ENCODE measurements at regions not wholly inside any gene's neighbourhood (a gene's known extent, or its start where the extent isn't known, plus 50 kb on each side); places are given as distances from the start of the nearest gene placed in this dataset.
"Not testable (repeated sequence)": the region's sequence is repeated elsewhere in the genome, so short reads cannot be mapped to it uniquely, and the experiment has no call there.

- no peak for DNase-seq (ENCODE audit: low read depth)
Measured at GRCh38 chr3:59502806-59503205, 453.0 kb upstream of the CFAP20DC start.

DNA sequence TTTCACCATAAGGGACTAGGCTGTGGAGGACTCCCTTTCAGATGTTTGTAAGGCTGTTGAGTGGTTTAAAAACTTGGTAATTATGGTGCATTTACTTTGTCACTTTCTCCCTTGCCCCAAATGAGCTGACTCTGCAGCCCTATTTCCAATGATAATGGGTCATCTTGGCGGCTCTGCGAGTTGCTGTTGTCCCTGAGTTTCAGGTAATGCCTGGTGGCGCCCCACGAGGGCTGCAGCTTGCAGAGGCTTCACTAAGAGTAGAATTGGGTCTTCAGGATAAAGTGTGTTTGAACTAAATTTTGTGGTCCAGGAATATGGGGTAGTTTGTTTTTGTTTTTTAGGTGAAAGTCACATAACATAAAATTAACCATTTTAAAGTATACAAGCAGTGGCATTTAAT, 450.1 kb upstream of the CFAP20DC start:
- no peak for DNase-seq (ENCODE audit: low read depth)

DNA sequence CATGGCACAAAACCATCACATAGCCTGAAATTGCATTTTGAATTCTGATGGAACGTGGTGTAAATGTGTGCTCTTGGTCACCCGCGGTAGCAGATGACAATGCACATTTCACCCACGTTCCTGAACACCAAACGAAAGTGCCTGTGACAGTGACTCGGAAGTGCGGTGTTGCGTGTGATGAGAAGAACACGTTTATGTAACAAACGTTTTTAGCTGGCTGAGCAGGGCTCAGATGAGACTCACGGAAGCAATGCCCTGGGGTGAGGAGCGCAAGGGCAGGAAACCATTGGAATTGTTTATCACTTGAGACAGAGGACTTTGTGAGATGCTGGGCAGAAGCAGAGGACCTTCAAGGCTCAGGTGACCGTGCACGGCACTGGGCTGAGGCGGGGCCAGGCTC, 449.2 kb upstream of the CFAP20DC start:
- DNase-seq (ENCODE audit: low read depth) = no peak

DNA sequence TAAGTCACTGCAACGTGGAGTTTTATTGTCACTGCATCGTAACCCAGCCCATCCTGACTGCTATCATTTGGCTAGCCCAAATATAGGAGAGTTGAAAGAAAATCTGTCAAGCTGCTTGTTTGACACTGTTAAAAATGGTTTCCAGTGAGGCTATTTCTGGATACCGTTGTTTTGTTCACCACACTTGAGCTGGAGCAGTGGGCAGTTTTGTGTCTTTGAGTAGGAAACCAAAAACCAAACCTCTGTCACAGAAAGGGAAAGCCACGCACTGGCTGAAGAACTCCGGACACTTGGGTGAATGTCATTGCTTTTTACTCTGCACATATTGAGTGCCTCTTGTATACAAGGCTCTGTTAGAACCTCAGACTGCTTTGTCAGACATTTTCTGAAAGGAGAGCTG, 446.4 kb upstream of the CFAP20DC start:
- no peak for DNase-seq (ENCODE audit: low read depth)

GRCh38 chr3:59494969-59495368, 445.1 kb upstream of the CFAP20DC start:
- not testable (repeated sequence) for DNase-seq (ENCODE audit: low read depth)

DNA sequence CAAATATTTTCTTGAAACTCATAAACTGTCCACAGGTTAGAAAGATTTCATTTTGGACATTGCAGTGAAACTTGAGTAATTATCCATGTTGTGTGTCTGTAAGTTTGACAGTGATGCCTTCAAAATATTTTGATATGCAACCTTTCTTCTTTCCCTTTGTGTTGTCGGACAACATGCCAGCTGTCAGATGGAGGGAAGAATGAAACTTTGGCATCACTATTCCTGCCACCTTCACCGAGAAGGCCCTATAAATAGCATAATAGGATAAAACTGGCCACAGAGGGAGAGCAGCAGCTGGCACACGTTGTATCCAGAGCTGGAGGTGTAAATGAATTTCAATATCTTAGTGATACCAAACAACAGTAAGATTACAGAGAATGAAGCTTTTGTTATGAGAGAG, 436.7 kb upstream of the CFAP20DC start:
- DNase-seq (ENCODE audit: low read depth) = no peak

- no peak for DNase-seq (ENCODE audit: low read depth)
Measured at GRCh38 chr3:59483191-59483590, 433.4 kb upstream of the CFAP20DC start.

DNA sequence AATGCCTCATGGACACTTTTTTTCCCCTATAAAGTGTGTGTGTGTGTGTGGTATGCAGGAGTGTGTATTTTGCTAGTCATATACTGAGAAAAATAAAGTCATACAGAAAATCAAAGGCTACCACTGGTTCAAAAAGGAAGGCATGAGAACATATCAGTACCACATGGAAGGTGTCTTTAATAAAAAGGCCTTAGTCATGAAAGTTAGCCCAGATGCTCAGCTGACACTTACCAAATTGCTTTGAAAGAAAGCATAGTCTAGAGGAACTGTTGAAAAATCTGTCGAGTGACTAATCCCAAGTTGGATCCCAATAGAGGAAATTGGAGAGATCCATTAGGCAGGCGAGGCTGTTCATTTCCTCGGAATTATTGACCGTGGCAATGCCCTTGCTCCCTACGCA, 432.9 kb upstream of the CFAP20DC start:
- no peak for DNase-seq (ENCODE audit: low read depth)

- no peak for DNase-seq (ENCODE audit: low read depth)
Measured at GRCh38 chr3:59481776-59482400, 432.1 kb upstream of the CFAP20DC start.

GRCh38 chr3:59480486-59480995, 430.7 kb upstream of the CFAP20DC start:
- no peak for DNase-seq (ENCODE audit: low read depth)

DNA sequence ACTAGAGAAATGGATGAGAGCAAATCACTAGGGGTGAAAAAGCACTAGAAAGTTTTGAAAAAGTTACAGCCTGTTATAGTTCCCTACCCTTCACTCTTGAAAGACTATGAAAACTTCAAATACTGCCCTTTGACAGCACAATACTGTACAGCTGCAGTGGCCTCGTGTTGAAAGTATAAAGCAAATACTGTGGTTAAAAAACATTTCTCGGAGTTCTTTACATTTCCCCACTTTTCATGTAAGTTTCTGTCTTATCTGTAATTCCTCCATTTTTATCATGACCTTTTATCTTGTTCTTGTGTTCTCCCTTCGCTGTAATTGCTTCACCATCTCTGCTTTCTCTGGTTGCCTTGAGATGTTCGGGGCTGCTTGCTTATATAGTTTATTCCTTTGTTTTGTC, 423.8 kb upstream of the CFAP20DC start:
- DNase-seq (ENCODE audit: low read depth) = no peak

DNA sequence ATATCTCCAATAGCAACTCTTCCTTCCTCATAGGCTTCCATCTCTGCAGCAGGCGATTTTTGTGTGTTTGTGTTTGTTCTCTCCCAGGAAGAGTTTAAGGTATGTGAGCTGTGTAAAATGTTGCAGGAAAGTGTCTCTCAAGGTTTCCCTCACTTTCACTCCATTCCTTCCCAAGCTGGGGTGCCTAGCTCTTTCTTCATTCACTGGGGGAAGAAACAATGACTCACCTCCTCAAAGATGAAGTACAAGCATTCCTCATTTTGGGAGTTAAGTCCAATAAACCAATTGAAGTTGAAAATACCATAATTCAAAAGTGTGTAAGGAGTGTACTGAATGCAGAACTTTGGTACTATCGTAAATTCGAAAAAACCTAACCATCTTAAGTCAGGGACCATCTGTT, 422.7 kb upstream of the CFAP20DC start:
- no peak for DNase-seq (ENCODE audit: low read depth)

DNA sequence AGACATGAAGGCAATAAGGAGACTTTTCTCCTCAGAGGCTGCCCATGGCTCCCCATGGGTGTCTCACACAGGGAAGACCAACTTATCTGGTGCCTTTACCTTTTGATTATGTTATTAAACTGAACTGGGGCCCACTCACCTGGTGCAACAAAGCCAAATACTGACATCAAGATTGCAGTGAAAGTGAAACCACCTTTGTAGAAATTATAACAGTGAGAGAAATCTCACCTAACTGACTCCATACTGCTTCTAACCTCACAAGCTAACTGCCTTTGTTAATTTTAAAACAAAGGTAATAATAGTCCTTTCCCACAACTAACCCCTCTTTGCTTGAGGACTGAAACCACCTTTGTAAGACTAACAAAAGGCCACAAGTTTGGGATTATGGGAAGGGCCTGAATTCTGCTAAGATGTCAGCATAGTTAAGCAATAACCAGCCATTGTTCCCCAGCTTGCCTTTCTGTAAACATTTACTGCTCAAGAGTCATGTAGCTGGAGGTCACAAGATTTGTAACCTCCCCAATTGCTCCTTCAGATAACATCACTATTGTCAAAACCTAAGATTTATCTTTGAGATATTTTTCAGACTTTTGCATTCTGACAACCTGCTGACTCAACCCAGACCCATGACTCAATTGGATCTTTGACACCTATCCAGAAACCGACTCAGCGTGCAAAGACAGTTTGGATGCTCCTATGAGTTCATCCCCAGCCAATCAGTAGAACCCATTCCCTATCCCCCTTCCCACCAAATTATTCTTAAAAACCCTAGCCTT, 420.3 kb upstream of the CFAP20DC start:
- no peak for DNase-seq (ENCODE audit: low read depth)

DNA sequence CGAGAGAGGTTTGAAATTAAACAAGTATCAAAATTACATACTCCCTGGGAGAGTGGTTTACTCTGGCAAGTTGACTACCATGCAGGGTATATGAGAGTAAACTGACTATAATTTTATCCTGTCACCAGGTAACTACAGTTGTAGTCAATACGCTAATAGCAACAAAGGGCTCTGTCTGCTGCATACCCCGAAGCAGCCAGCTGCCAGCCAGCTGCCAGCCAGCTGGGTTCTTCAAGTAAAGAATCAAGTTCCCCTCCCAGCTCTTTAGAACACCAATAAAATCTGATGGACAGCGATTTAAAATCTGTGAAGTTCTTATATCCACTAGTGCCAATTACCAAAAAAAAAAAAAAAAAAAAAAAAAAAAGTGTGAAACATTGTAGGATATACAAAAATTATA, 417.7 kb upstream of the CFAP20DC start:
- no peak for DNase-seq (ENCODE audit: low read depth)

DNA sequence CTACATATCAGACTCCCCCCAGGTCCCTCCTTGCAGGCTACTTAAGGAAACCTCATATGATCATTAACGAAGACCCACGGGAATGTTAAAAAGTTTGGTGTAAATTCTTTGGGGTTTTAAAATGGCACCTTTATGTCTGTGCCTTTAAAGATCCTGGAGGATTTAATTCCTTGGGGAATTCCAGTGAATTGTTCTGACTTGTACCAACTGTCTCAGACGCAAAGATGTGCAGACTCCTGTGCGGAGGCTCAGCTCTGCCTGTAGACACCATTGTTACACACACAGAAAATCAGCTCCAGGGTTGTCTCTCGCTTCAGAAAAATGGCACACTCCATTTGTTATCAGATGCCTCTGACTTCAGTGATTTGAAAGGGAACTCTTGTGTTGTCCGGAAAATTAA, 414.4 kb upstream of the CFAP20DC start:
- DNase-seq (ENCODE audit: low read depth) = no peak

DNA sequence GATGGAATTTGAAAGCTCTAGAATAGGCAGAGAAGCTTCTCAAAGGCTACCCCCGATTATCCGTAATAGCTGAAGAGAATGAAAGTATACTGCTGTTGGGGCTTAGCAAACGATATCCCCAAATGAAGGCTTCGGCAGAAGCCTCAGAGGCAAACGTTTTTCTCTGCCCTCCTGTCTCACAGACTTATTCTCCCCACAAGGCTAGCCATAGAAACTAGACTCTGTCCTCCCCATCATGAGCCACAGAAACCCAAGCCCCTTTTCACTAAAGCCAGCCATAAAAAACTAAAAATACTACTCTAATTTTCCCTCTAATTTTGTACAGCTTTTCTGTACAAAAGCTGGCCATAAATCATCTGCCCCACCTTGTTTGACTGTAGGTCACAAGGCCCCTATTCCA, 413.4 kb upstream of the CFAP20DC start:
- DNase-seq (ENCODE audit: low read depth) = no peak

GRCh38 chr3:59460068-59460467, 410.2 kb upstream of the CFAP20DC start:
- no peak for DNase-seq (ENCODE audit: low read depth)

DNA sequence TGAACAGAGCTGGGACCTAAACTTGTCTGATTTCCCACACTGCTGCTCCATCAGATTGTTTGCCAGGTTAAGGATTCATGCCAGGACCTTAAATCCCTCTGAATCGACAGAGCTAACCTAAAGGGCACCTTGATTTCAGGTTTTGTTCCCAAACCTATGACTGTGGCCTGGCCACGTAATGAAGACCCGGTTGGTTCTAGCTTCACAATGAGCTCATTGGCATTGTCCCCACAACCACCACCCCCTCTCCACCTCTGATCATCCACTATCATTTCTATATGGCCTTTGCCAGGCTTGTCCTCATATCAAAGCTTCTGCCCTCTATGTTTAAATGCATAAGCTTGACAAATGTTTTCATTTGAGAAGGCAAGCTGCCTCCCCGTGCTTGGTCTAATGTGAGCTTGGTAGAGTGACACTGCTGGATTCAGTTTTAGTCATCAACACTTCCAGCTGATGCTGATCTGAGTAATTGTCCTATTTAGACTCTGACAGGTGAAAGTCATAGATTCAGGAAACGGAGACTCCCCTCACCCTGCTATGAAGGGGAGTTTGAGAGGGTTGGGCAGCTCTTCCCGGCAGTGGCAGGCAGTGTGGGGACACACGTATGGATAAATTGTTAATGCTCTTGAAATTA, 407.1 kb upstream of the CFAP20DC start:
- DNase-seq (ENCODE audit: low read depth) = no peak

GRCh38 chr3:59451800-59452746, 402.2 kb upstream of the CFAP20DC start:
- no peak for DNase-seq (ENCODE audit: low read depth)

DNA sequence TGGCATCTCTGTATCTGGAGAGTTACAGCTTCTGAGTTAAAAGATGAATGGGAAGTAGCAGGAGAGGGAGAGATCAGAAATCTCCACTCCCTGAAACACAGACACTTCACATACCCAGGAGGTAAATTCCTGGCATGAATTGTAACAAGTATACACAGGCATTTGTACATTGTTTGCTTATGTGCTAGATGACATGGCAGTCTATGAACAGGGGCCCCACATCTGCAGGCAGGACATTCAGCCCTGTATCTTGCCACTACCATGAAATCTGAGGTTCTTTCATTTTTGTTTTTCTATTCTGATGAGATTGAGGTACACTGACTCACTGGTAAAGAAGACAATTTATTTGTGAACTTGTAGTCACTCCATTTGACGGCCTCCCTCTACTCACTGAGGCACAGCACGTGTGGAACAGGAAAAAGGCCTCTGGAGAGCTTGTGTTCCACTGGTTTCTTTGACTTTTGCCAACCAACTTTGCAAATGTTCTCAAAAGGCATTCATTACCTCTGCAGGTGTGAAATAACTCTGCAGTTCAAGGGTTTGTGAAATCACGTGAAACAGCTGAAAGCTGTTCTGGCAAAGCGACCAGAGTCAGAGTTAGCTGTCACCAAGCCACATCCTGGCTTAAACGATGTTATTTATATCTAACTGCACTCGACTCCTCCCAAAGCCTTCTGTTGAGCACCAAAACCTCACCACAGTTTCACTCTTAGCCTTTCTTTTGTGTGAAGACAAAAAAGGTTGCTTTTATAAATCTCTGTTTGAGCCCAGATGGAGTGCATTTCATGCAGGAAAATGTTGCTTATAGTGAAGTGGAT, 401.3 kb upstream of the CFAP20DC start:
- peak; percentile 27 for DNase-seq (ENCODE audit: low read depth)

DNA sequence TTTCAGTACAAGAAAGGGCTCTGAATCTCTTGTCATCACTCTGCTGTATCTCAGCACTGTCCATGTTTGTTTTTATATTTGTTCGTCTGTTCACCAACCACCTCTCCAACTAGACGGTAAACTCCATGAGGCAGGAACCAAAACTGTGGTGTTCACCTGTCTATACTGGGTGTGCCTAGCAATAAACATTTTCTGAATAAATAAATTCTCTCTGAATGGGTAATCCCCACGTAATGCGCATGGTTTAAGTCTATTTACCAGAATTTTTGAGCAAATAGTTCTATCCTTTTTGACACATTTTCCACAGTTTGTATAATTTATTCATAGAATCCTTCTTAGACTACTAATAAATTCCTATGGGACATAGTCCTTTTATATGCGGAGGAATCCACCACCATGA, 400.6 kb upstream of the CFAP20DC start:
- DNase-seq (ENCODE audit: low read depth) = no peak
